HG03095 (cell line): ENCODE measurements at regions not wholly inside any gene's neighbourhood (a gene's known extent, or its start where the extent isn't known, plus 50 kb on each side); places are given as distances from the start of the nearest gene placed in this dataset.
"Not testable (repeated sequence)": the region's sequence is repeated elsewhere in the genome, so short reads cannot be mapped to it uniquely, and the experiment has no call there.

Source experiments
- ATAC-seq: cut with Tn5 transposase; IDR thresholded peaks from one replicate; pipeline ENCODE4 v1.9.1; 2021; ENCODE audit warnings: moderate library complexity; ENCODE audit not compliant: unreplicated experiment

DNA sequence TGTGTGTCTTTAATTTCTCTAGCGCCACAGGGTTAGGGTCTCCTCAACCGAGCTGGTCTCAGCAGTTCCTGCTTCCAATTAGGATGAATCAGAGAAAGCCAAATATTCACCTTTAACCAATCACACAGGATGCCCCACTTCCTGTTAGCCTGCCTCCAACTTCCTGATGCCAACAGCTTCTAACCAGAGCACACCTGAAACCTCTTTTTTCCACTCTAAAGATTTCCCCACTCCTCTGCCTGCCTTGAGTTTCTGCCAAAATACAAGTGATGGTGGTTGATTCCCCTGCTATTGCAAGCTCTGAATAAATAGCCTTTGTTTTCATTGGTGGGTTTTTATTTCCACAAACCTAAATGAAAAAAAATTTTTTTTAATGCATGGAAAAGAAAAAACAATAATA, 144.7 kb upstream of the UST start:
- no peak for ATAC-seq

DNA sequence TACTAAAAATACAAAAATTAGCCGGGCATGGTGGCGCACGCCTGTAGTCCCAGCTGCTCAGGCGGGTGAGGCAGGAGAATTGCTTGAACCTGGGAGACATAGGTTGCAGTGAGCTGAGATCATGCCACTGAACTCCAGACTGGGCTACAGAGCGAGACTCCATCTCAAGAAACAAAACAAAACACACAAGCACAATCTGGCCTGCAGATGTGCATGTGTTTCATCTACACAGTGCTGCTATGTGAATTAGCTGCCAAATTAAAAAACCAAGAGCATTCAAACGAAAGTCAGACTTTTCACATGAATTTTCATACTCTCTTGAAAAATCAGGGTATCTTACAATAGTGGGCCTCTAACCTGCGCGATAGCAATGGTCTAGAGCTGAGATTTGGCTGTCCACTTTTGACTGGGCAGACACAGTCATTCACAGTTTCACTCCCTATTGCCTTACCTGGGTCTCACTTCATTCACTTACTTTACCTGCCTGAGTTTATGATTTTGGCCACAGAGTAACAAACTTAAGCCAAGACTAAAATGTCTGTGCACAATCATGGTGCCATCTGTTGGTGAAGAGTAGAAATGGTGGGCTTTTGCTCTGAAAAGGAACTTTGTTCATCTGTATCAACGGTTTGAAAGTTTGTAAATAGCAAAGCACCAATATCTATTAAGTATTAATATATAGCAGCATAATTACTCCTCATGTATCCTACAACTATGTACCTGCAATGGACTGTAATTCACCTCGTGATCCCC, 138.5 kb upstream of the UST start:
- no peak for ATAC-seq

DNA sequence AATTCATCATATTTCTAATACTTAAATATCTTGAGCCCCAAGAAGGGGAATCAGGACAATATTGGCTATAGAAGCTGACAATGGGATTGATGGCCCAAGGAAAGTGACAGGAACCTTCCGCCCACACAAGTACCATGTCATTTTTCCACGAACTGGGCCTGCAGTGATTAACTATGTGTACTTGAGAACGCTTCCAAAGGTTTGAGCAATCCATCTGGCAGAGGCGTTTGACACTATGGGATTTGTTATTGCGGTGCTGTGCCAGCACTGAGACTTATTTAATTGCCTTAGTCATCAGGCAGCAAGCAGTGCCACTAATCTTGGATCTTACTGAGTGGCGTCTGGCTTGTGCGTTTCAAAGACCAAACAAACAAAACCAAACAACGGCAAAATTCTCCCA, 135.6 kb upstream of the UST start:
- no peak for ATAC-seq

DNA sequence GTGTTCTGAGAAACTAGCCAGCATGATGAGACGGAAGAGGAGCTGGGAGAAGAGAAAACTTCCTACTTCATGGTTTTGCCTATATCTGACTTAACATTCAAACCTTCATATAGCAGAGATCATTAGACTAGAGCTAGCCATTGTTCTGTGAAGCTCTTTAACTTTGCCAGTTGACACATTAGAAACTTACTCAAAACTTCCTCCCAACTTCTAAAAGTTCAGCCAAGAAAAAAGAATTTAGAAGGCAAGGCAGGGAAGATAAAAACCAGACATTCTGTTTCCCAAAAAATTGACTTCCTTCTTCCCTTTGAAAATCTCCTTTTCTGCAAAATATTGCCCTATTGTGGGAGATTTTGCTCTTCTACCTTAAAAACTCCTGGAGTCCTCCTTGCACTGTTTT, 134.8 kb upstream of the UST start:
- no peak for ATAC-seq

DNA sequence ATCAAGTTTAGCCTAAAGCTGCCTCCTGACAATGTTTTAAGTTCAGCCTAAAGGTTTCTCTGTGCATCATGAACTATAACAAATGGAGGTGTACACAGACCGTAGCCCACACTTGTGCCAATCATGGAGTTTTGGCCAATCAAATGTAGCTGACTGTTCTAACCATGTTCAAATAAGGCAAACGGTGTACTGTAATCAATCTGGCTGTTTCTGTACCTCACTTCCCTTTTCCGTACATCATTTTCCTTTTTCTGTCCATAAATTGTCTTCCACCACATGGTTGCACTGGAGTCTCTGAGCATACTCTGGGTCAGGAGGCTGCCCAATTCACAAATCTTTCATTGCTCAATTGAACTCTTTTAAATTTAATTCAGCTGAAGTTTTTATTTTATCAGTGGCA, 132.2 kb upstream of the UST start:
- no peak for ATAC-seq

DNA sequence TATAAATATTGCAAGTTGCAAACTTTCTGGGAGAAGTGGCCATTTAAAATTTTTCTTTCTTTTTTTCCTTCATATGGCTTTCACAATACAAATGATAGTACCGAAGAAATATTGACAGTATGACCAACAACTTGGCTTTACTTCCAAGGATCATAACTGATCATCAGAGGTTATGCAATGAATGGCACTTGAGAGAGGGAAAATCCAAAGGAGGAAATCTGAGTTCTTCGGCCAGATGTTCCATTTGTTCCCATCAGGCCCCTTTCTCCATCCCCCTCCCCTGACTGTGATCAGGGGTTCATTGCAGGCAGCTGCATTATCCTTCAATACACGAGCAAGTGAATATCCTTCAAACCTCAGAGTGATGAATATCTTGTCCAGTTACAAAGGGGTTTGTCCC, 130.0 kb upstream of the UST start:
- no peak for ATAC-seq

DNA sequence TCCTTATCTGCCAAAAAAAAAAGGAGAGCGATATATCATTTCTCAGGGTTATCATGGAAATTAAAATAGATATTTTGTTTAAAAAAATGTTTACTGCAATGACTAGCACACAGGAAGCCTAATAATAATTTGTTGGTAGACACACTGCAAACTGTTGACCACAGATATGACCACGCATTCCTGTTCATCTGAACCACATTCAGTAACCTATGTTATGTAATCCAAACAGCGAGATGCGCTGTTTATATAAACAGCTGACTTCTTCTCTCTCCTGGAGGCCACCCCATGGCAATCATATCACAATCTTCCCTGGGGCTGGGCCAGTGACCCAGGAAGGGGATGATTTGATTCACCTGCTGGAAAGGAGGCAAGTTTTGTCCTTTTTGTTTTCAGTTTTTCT, 129.3 kb upstream of the UST start:
- no peak for ATAC-seq

DNA sequence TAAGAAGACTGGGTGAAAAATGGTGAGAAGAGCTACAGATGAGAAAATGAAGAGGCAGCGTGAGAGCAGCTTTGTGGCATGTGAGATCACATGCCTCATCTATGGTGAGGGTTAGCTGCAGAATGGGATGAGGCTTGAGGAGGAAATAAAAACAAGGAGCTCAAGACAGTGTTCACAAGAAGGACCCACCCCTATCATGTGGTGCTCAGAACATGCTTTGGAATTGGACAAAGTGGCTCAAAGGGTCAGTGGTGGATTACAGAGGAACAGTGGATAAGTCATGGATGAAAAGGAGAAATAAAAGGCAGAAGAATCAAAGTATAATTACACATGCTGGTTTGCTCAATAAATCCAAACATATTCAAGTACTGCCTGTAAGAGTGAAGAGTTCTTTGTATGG, 126.9 kb upstream of the UST start:
- ATAC-seq, result no peak

DNA sequence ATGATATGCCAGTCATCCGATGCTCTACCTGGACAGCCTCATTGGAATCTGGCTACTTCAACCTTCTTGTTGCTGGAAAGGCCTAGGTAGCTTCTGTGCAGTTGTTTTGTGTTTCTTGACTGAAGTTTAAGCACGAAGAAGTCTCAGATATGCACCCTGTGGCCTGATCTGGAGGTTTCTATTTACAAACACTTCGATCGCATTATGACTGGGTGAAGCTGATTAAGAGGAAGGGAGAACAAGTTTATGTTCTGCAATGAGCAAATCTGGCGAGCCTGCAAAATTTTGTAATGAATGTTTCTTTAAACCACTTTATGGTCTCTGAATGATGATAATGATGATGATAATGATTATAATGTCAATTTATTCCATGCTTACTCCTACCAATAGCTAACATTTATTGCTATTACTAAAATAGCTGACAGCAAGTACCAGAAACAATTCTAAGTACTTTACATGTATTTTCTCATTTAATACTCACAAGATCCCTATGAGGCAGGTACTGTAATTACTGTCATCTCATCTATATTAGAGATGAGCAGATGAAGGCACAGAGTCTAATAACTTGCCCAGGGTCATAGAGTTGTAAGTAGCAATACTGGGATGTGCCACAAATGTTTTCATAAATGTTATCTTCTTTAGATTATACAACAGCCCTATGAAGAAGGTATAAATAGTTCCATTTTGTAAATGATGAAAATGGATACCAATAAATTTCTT, 126.1 kb upstream of the UST start:
- ATAC-seq, result peak; percentile 98

DNA sequence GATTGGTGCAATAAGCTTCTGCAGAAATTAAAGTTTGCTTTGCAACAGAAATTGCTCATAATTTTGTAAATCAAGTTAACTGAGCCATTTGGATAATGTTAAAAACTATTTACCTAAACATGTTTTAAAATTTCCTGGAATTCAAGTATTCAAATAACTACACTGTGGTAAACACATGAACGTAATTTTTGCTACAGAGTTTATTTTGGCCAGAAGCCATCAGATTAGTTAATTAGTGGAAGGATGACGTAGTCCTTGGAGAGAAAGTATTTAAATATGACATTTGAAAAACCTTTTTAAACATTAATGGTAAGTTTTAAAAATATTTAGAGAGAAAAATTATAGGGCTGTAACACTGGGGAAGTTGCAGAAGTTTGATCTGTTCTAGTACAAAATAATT, 121.2 kb upstream of the UST start:
- ATAC-seq, result no peak

DNA sequence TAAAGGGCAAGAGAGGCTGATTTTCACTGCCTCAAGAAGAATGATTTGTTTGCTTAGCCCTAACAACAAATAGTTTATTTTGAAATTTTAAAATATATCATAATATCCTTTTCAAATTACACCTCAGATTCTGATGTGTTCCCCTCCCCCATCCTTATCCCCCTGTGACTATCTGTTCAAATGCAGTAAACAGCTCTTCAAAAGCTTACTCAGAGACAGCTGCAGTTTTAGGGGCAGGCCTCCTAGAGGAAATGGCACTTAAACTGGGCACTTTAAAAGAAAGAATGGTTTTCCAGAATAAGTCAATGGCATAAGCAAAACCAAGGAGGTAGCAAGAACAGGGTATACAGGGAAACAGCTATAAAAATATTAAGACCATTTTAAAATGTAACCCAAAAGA, 118.6 kb upstream of the UST start:
- ATAC-seq, result no peak

DNA sequence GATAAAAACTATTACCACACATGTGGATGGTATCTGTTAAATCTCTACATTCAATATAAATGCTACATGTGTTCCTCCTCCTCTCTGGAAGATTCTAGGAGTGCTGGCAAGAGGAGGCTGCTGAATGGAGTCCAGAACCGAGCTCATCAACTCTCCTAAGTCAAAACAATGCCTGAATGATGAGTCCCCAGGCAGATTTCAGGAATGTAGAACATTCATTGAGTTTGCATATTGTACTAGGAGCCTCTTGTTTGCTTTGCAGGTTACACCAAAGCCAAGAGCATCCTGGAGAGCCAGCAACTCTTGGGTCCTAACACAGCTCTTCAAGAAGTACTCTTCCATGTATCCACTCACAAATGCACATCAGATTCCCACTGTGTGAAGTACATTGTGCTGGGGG, 117.6 kb upstream of the UST start:
- no peak for ATAC-seq

DNA sequence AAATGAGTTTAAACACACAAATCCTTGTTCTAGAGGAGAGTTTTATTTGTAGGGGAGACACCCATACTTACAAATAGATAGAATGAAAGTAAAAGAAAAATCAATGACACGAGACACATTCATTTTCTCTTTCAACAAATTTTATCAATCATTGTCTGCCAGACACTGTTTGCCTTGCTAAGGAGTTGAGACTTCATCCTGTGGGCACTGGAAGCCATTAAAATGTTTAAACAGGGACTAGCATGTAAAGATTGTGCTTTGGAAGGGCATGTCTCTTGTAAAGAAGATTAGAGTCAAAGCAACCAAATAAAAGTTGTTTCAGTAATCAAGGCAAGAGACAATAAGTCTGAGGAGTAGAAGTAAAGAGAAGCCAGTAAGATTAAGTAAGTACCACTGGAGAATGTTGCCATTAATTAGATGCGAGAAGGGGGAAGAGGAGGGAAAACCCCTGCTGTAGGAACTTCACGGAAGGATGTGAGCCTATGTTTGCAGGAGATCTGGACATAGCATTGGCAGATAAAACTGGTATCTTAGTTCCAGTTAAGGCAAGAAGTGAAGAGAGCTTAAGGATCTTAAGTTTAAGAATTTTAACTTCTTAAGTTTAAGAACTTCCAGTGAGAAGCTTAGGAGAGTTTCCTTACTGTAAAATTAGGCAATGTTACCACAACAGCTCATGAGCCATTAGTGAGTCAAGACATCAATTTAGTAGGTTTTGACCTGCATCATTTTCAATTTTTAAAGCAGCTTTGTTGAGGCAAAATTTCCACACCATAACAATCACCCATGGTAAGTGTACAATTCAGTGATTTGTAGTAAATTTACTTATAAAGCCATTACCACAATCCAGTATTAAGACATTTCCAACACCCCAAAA, 117.0 kb upstream of the UST start:
- no peak for ATAC-seq

DNA sequence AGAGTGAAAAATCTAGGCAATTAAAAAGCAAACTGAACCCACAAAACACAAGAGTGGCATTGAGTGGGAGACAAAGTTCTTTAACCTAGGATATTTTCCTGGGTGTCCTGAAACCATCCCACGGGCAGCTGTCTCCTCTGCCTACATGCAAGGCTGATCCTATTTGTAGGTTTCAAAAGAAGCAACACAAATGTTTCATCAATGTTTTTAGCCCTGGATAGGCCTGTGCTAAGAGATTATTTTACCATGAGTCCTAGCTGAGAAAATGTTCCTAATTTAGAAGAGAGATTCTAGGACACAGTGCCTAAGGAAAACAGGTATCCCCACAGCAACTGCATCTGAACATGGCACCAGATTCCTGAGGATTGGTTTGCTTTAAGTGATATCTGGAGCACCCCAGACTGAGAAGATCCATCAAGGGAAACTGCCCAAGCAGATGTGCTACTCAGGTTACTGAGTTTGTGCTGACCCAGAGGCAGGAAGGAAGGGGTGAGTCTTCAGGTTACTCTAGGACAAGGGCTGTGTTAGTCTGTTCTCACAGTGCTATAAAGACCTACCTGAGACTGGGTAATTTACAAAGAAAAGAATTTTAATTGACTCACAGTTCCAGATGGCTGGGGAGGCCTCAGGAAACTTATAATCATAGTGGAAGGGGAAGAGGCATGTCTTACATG, 111.6 kb upstream of the UST start:
- no peak for ATAC-seq

DNA sequence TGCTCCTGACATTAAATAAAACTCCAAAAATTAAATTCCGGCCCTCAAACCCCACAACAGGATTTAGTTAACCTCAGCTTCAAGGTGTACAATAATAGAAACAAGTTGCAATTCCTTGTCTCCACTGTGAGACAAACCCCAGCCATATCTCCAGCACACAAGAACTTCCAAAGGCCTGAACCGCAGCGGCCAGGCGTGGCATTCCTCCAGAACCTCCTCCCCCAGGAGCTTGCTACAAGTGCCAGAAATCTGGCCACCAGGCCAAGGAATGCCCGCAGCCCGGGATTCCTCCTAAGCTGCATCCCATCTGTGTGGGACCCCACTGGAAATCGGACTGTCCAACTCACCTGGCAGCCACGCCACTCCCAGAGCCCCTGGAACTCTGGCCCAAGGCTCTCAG, 105.0 kb upstream of the UST start:
- not testable (repeated sequence) for ATAC-seq

DNA sequence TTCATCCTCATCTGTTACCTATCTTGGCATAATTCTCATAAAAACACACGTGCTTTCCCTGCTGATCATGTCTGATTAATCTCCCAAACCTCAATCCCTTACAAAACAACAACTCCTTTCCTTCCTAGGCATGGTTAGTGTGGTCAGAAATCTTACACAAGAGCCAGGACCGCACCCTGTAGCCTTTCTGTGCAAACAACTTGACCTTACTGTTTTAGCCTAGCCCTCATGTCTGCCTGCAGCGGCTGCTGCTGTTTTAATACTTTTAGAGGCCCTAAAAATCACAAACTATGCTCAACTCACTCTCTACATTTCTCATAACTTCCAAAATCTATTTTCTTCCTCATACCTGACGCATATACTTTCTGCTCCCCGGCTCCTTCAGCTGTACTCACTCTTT, 103.6 kb upstream of the UST start:
- not testable (repeated sequence) for ATAC-seq

DNA sequence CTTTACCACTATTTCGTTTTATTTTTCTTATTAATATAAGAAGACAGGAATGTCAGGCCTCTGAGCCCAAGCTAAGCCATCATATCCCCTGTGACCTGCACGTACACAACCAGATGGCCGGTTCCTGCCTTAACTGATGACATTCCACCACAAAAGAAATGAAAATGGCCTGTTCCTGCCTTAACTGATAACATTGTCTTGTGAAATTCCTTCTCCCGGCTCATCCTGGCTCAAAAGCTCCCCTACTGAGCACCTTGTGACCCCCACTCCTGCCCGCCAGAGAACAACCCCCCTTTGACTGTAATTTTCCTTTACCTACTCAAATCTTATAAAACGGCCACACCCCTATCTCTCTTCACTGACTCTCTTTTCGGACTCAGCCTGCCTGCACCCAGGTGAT, 101.8 kb upstream of the UST start:
- ATAC-seq, result not testable (repeated sequence)

DNA sequence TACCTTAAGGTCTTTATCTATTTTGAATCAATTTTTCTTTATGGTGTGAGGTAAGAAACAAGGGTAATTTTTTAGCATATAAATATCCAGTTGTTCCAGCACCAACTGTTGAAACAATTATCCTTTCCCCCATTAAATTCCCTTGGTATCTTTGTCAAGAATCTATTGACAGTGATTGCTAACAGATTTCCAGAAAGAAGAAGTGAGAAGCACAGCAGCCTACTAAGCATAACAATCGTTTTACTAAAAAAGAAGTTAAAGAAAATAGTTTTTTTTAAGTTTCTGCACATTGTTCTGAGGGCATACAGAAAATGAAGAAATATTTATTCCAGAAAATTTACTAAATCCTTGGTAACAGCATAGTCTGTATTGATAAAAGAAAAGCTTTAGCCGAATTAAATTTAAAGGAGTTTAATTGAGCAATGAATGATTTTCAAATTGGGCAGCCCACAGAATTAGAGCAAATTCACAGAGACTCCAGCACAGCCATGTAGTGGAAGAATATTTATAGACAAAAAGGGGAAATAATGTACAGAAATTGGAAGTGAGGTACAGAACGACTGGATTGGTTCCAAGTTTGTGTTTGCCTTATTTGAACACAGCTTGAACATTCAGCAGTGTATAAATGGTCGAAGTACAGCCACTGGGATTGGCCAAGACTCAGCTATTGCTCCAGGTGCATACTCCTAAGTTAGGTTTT, 97.9 kb upstream of the UST start:
- no peak for ATAC-seq

DNA sequence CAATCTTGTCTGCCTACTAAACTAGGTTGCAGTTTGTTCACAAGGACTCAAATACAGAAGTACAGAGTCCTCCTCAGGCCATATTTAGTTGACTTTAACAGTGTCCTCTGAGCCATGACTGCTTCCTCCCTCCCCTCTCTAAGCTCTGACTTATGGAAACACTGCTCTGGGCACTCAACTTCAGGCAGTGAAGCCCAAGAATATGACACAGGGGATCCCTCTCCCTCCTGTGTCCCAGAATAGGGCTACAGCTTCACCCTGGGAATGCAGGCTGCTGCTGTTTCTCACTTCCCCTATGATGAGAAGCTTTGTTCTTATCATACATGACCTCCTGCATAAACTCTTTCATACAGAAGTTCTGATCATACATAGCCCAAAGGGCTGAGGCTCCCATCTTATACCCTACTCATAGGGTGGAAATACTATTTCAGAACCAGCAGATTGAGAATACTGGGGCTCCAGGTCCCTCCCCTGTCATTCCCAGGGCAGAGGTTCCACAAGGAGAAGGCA, 97.3 kb upstream of the UST start:
- ATAC-seq, result no peak

DNA sequence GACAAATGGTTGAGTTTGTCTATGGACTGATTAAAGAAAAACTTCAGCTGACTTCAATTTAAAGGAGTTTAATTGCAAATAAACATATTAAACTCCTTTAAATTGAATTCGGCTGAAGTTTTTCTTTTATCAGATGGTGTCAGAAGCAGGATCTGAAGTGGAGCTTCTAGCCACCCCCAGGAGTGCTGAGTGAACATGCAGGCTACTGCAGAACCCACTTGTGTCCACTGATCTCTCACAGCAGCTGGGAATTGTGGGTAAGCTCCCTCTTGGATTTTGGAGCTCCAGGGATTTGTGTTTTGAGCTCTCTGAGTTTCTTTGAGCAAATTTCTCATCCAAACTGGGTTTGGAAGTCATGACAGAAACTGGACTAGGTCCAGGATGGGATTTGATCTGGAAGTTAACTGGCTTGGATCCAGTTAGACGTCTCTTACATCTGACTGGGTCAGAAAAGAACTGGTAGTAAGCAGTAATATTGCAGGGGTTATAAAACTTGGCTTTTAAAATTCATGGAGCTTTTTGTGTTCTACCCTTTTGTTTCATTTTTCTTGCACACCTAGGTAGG, 95.8 kb upstream of the UST start:
- no peak for ATAC-seq
